LNCaP clone FGC (cell line): ENCODE measurements at regions not wholly inside any gene's neighbourhood (a gene's known extent, or its start where the extent isn't known, plus 50 kb on each side); places are given as distances from the start of the nearest gene placed in this dataset.
"Not testable (repeated sequence)": the region's sequence is repeated elsewhere in the genome, so short reads cannot be mapped to it uniquely, and the experiment has no call there.

Experiments used
- DNase-seq: peaks from one replicate; pipeline ENCODE4 v3.0.0-alpha.2; 2011; ENCODE audit warnings: low read depth
- H3K4me3 ChIP-seq: 2 replicates; pipeline ENCODE4 v1.5.1; 2011; ENCODE audit warnings: mild to moderate bottlenecking, low read depth, low read length, control low read depth
- CTCF ChIP-seq: IDR thresholded peaks from 2 replicates; pipeline ENCODE4 v1.5.1; 2012; ENCODE audit warnings: mild to moderate bottlenecking; ENCODE audit not compliant: control insufficient read depth, insufficient read depth; ENCODE audit errors: extremely low read depth

- no peak for TF ChIP-seq CTCF
- no peak for DNase-seq
- H3K4me3 ChIP-seq = no peak overlapping the region
Observed at GRCh38 chr13:54004026-54004699, 975.5 kb downstream of the OLFM4 start.

- no peak for DNase-seq
- no peak for TF ChIP-seq CTCF
Observed at GRCh38 chr13:54016542-54016941, 987.9 kb downstream of the OLFM4 start.

GRCh38 chr13:54018485-54018884 is 989.9 kb downstream of the OLFM4 start:
- DNase-seq = no peak

More at GRCh38 chr13:54016542-54016941, 987.9 kb downstream of the OLFM4 start:
- no peak overlapping the region for H3K4me3 ChIP-seq

GRCh38 chr13:54029226-54029625 is 1000.6 kb downstream of the OLFM4 start:
- no peak for TF ChIP-seq CTCF
- H3K4me3 ChIP-seq = no peak overlapping the region
- no peak for DNase-seq

More at GRCh38 chr13:54018485-54018884, 989.9 kb downstream of the OLFM4 start:
- no peak for TF ChIP-seq CTCF
- H3K4me3 ChIP-seq = no peak overlapping the region

- H3K4me3 ChIP-seq = no peak overlapping the region
- peak; percentile 1 for DNase-seq
Observed at GRCh38 chr13:54029720-54030119, 1001.1 kb downstream of the OLFM4 start.

GRCh38 chr13:54033323-54033861 is 1004.8 kb downstream of the OLFM4 start:
- DNase-seq = no peak
- no peak for TF ChIP-seq CTCF
- H3K4me3 ChIP-seq = no peak overlapping the region

More at GRCh38 chr13:54029720-54030119, 1001.1 kb downstream of the OLFM4 start:
- TF ChIP-seq CTCF = no peak

- no peak for DNase-seq
- no peak overlapping the region for H3K4me3 ChIP-seq
- no peak for TF ChIP-seq CTCF
Observed at GRCh38 chr13:54034047-54034446, 1005.4 kb downstream of the OLFM4 start.

- H3K4me3 ChIP-seq = not testable (repeated sequence)
Observed at GRCh38 chr13:54057416-54057815, 1028.8 kb downstream of the OLFM4 start.

GRCh38 chr13:54069958-54070357 is 1041.3 kb downstream of the OLFM4 start:
- H3K4me3 ChIP-seq, DNase-seq: not testable (repeated sequence)

More at GRCh38 chr13:54057416-54057815, 1028.8 kb downstream of the OLFM4 start:
- DNase-seq = not testable (repeated sequence)
